HG03460 (cell line): ENCODE measurements at regions not wholly inside any gene's neighbourhood (a gene's known extent, or its start where the extent isn't known, plus 50 kb on each side); places are given as distances from the start of the nearest gene placed in this dataset.

Experiments
- ATAC-seq: cut with Tn5 transposase; IDR thresholded peaks from one replicate; pipeline ENCODE4 v1.9.1; 2021; ENCODE audit not compliant: unreplicated experiment

- ATAC-seq = no peak
Observed at GRCh38 chr3:76178412-76178811, 393.1 kb upstream of the ZNF717 start.

GRCh38 chr3:76181213-76181612 is 395.9 kb upstream of the ZNF717 start:
- ATAC-seq = no peak

- no peak for ATAC-seq
Observed at GRCh38 chr3:76198086-76198485, 412.7 kb upstream of the ZNF717 start.

GRCh38 chr3:76199382-76199781 is 414.0 kb upstream of the ZNF717 start:
- ATAC-seq = no peak

GRCh38 chr3:76203578-76203977 is 418.2 kb upstream of the ZNF717 start:
- no peak for ATAC-seq

GRCh38 chr3:76206346-76206745 is 421.0 kb upstream of the ZNF717 start:
- no peak for ATAC-seq

- ATAC-seq = no peak
Observed at GRCh38 chr3:76212679-76213078, 427.3 kb upstream of the ZNF717 start.

GRCh38 chr3:76222201-76222600 is 436.9 kb upstream of the ZNF717 start:
- no peak for ATAC-seq

- no peak for ATAC-seq
Observed at GRCh38 chr3:76231258-76231657, 445.9 kb upstream of the ZNF717 start.

- no peak for ATAC-seq
Observed at GRCh38 chr3:76242886-76243753, 457.8 kb upstream of the ZNF717 start.

- no peak for ATAC-seq
Observed at GRCh38 chr3:76245073-76245472, 459.7 kb upstream of the ZNF717 start.

GRCh38 chr3:76245622-76246021 is 460.3 kb upstream of the ZNF717 start:
- ATAC-seq = no peak

- ATAC-seq = no peak
Observed at GRCh38 chr3:76264496-76264895, 479.1 kb upstream of the ZNF717 start.

- no peak for ATAC-seq
Observed at GRCh38 chr3:76264911-76265310, 479.6 kb upstream of the ZNF717 start.

GRCh38 chr3:76266511-76266910 is 481.2 kb upstream of the ZNF717 start:
- ATAC-seq = no peak

GRCh38 chr3:76267851-76268380 is 482.6 kb upstream of the ZNF717 start:
- no peak for ATAC-seq

- no peak for ATAC-seq
Observed at GRCh38 chr3:76293856-76294255, 508.5 kb upstream of the ZNF717 start.

GRCh38 chr3:76300746-76301145 is 515.4 kb upstream of the ZNF717 start:
- no peak for ATAC-seq

- ATAC-seq = no peak
Observed at GRCh38 chr3:76307556-76307955, 522.2 kb upstream of the ZNF717 start.

- no peak for ATAC-seq
Observed at GRCh38 chr3:76308541-76308940, 523.2 kb upstream of the ZNF717 start.

GRCh38 chr3:76310089-76310488 is 524.7 kb upstream of the ZNF717 start:
- ATAC-seq = no peak

GRCh38 chr3:76310667-76311066 is 525.3 kb upstream of the ZNF717 start:
- ATAC-seq = no peak

- ATAC-seq = no peak
Observed at GRCh38 chr3:76311941-76312340, 526.6 kb upstream of the ZNF717 start.
